GM12891 (cell line): ENCODE measurements at regions not wholly inside any gene's neighbourhood (a gene's known extent, or its start where the extent isn't known, plus 50 kb on each side); places are given as distances from the start of the nearest gene placed in this dataset.

Experiments
- POLR2A ChIP-seq: IDR thresholded peaks from 2 replicates; pipeline ENCODE4 v1.6.1; 2011; ENCODE audit warnings: low read depth, low read length, control low read depth
- POLR2AphosphoS5 ChIP-seq: IDR thresholded peaks from 2 replicates; pipeline ENCODE4 v1.6.1; 2011; ENCODE audit warnings: low read depth, low read length, control low read depth
- POU2F2 ChIP-seq: IDR thresholded peaks from 2 replicates; pipeline ENCODE4 v1.6.1; 2011; ENCODE audit warnings: low read depth, mild to moderate bottlenecking, control low read depth, low read length, moderate library complexity
- SPI1 ChIP-seq: IDR thresholded peaks from 2 replicates; pipeline ENCODE4 v1.6.1; 2011; ENCODE audit warnings: low read depth, low read length, control low read depth
- TAF1 ChIP-seq: IDR thresholded peaks from 2 replicates; pipeline ENCODE4 v1.6.1; 2011; ENCODE audit warnings: low read depth, low read length, control low read depth

GRCh38 chr6:154914288-154914687 is 80.8 kb upstream of the TIAM2 start:
- TF ChIP-seq POLR2AphosphoS5 (no peak), POLR2A (no peak), SPI1 (no peak), POU2F2 (no peak), TAF1 (no peak)
